Cardiac muscle cell (in vitro differentiated cells and primary cell): ENCODE measurements at regions not wholly inside any gene's neighbourhood (a gene's known extent, or its start where the extent isn't known, plus 50 kb on each side); places are given as distances from the start of the nearest gene placed in this dataset.
"Not testable (repeated sequence)": the region's sequence is repeated elsewhere in the genome, so short reads cannot be mapped to it uniquely, and the experiment has no call there.

Experiments used
- DNase-seq, 2 donors: peaks; one replicate each; pipeline versions ENCODE4 v3.0.0 to v3.0.0-alpha.2; 2010 to 2017; ENCODE audit warnings: low read depth in 1 of 2, low spot score in 1 of 2
- H3K27ac ChIP-seq: fragments of 200-600 bp; sonication (generic); 2 replicates; pipeline ENCODE4 v1.5.1; 2016
- H3K27me3 ChIP-seq: fragments of 200-600 bp; sonication (generic); 2 replicates; pipeline ENCODE4 v1.6.0; 2016; ENCODE audit warnings: control low read depth
- H3K36me3 ChIP-seq: fragments of 200-600 bp; sonication (generic); 2 replicates; pipeline ENCODE4 v1.5.1; 2016; ENCODE audit warnings: control low read depth
- H3K4me1 ChIP-seq: fragments of 200-600 bp; sonication (generic); 2 replicates; pipeline ENCODE4 v1.8.1; 2017; ENCODE audit warnings: low read depth, mild to moderate bottlenecking, mixed run types
- H3K4me3 ChIP-seq: fragments of 200-600 bp; sonication (generic); 2 replicates; pipeline ENCODE4 v1.5.1; 2016; ENCODE audit warnings: mild to moderate bottlenecking
- H3K9me3 ChIP-seq: fragments of 200-600 bp; sonication (generic); 2 replicates; pipeline ENCODE4 v1.5.1; 2017; ENCODE audit warnings: low read depth, mild to moderate bottlenecking, control low read depth
- TF ChIP-seq, protein P1 (sequence below): IDR thresholded peaks from 2 replicates; pipeline ENCODE4 v1.5.1; 2012; ENCODE audit warnings: low read depth, mild to moderate bottlenecking, low read length

DNA sequence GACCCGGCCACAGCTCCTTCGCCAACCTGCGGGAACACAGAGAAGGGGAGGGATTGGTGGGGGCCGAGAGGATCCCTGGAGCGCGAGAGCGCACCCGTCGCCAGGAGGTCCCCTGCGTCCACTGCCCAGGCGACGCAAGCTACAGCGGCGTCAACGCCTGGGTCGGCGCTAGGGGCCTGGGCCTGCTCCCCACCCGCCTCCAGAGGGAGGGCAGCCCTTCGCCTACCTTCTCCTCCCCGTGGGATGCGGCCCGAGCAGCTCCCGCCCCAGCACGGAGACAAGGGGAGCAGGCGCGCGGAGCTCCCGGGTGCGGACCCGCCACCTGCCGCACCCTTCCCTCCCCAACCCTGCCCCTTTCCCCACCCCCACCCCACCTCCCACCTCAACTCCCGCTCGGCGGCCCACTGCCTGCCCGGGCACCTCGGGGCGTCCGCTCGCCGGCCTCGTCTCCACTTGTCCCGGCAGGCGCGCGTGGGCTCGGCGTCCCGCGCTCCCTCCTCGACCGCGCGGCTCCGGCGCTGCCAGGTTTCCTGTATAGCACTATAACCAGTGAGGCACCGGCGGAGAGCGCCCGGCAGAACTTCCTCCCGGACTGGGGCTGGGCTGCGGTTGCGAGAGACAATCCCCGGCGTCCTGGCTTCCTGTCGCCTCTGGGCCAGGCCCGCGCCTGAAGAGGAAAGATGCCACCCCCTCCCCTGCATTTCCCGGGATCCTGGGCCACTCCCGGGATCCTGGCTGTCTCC is 119.1 kb upstream of the SMURF2 start:
- peaks cover 60% of the 10 kb centered on the region for H3K27me3 ChIP-seq
- H3K27ac ChIP-seq: no peak overlapping the region
- peak; percentile 36 to 49 for DNase-seq
- peaks cover 11% of the 10 kb centered on the region for H3K4me1 ChIP-seq
- TF ChIP-seq, protein P1, sequence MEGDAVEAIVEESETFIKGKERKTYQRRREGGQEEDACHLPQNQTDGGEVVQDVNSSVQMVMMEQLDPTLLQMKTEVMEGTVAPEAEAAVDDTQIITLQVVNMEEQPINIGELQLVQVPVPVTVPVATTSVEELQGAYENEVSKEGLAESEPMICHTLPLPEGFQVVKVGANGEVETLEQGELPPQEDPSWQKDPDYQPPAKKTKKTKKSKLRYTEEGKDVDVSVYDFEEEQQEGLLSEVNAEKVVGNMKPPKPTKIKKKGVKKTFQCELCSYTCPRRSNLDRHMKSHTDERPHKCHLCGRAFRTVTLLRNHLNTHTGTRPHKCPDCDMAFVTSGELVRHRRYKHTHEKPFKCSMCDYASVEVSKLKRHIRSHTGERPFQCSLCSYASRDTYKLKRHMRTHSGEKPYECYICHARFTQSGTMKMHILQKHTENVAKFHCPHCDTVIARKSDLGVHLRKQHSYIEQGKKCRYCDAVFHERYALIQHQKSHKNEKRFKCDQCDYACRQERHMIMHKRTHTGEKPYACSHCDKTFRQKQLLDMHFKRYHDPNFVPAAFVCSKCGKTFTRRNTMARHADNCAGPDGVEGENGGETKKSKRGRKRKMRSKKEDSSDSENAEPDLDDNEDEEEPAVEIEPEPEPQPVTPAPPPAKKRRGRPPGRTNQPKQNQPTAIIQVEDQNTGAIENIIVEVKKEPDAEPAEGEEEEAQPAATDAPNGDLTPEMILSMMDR: no peak
- H3K36me3 ChIP-seq: no peaks in the 10 kb centered on the region
- H3K9me3 ChIP-seq: no peaks in the 10 kb centered on the region
- peak overlapping the region; percentile 28 for H3K4me3 ChIP-seq

DNA sequence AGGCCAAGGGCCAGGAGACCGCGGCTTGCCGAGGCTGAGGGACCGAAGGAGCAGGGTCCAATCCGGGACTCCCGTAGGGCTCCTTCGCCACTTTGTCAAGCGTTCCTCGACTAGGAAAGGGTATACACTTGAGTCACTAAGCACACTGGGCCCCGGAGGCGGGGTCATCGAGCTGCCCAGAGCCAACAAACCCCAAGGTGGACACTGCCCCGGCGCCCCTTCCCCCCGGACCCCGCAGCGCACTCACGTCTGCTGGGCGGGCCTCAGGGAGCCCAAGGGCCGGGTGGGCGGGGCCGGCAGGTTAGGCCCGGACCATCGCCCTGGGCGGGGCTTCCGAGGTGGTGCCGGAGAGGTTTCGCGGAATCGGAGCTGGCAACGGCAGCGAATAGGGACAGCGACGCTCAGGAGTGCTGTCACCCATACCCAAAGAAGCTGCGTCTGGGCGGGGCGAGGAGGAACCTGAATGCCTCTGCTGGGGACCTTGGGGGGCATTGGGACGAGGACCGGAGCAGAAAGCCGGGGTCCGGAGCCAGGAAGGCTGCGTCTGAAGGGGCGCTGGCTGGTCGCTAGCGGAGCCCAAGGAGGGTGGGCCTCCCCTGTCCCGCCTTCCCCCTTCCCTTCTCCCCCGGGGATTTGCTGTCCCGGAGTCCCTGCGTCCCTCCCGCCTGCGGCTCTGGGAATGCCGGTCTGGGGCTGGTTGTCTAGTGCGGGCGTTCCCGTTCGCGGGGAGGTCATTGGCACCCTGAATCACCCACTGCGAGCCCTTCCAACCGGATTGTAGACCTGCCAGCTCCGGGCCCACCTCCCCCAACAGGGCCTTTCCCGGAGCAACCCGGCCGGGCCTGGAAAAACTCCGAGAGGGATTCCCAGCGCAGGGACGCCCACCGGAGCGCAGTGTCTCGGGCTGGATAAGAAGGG is 118.2 kb upstream of the SMURF2 start:
- H3K4me1 ChIP-seq: peaks cover 11% of the 10 kb centered on the region
- no peak overlapping the region for H3K27ac ChIP-seq
- peaks cover 66% of the 10 kb centered on the region for H3K27me3 ChIP-seq
- peak in 1 of 2 donors; percentile 56 for DNase-seq
- peak overlapping the region; percentile 28 for H3K4me3 ChIP-seq
- no peaks in the 10 kb centered on the region for H3K9me3 ChIP-seq
- TF ChIP-seq, protein P1: no peak
- H3K36me3 ChIP-seq: no peaks in the 10 kb centered on the region

- Histone ChIP-seq H3K27me3 (peaks cover 72% of the 10 kb centered on the region), H3K4me1 (peaks cover 11% of the 10 kb centered on the region), H3K36me3 (no peaks in the 10 kb centered on the region), H3K4me3 (peak overlapping the region; percentile 28), H3K9me3 (no peaks in the 10 kb centered on the region), H3K27ac (no peak overlapping the region)
- TF ChIP-seq, protein P1: no peak
- DNase-seq: no peak
Observed at GRCh38 chr17:64779376-64780095, 117.4 kb upstream of the SMURF2 start.

DNA sequence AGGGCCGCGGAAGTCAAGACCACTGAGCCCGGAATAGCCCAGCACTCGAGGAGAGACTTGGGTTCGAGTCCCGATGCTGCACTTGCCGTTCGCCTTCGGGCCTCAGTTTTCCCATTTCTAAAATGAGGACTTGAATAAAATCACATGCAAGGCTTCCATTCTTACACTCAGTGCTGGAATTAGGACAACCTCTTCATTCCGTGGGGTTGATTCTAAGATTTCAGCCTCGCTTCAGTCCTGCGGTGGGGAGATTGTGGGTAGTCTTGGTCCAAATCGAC is 116.9 kb upstream of the SMURF2 start:
- Histone ChIP-seq H3K27me3 (peaks cover 72% of the 10 kb centered on the region), H3K4me1 (peaks cover 11% of the 10 kb centered on the region), H3K4me3 (peak overlapping the region; percentile 5)
- DNase-seq, H3K9me3 ChIP-seq, H3K27ac ChIP-seq, H3K36me3 ChIP-seq: not testable (repeated sequence)

DNA sequence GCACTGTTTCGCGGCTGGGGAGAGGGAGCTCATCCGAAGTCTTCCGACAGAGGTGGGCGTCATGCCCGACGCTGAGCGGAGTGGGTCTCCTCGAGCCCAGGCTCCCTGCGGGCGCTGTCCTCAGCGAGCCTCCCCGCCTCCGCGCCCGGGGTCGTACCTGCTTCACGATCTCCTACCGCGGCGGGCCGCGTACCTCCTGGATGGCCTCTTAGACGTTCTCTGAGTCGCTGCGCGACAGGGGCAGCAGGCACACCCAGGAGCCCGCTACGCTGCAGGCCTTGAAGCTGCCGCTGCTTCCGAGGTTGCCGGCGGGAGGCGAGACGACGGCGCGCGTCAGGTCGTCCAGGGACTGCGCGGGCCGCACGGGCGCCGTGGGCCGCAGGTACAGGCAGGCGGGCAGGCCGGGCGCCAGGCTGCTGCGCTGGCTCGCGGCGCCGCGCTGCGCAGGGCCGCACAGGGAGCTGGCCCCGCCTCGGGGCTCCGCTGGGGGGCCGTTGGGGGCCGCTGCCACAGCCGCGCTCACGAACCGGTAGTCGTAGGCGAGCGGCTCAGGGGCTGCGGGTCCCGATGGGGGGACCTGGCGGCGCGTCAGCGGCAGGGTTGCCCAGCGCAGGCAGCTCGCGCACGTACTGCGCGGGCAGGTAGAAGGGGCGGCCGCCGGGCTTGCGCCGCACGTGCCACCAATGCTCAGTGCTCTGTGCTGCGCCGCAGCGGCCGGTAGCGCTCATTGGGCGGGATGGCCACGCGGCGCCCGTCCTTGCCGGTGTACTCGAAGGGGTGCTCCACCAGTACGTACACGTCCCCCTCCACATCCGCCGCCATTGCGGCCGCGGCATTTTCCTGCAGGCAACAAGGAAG is 116.4 kb upstream of the SMURF2 start:
- DNase-seq: peak; percentile 24 to 32
- H3K27ac ChIP-seq: no peak overlapping the region
- H3K4me1 ChIP-seq: peaks cover 11% of the 10 kb centered on the region
- TF ChIP-seq, protein P1: no peak
- H3K36me3 ChIP-seq: no peaks in the 10 kb centered on the region
- H3K4me3 ChIP-seq: peak overlapping the region; percentile 5
- peaks cover 72% of the 10 kb centered on the region for H3K27me3 ChIP-seq
- H3K9me3 ChIP-seq: no peaks in the 10 kb centered on the region
